ENCODE measurements at regions not wholly inside any gene's neighbourhood (a gene's known extent, or its start where the extent isn't known, plus 50 kb on each side); places are given as distances from the start of the nearest gene placed in this dataset.

DNA sequence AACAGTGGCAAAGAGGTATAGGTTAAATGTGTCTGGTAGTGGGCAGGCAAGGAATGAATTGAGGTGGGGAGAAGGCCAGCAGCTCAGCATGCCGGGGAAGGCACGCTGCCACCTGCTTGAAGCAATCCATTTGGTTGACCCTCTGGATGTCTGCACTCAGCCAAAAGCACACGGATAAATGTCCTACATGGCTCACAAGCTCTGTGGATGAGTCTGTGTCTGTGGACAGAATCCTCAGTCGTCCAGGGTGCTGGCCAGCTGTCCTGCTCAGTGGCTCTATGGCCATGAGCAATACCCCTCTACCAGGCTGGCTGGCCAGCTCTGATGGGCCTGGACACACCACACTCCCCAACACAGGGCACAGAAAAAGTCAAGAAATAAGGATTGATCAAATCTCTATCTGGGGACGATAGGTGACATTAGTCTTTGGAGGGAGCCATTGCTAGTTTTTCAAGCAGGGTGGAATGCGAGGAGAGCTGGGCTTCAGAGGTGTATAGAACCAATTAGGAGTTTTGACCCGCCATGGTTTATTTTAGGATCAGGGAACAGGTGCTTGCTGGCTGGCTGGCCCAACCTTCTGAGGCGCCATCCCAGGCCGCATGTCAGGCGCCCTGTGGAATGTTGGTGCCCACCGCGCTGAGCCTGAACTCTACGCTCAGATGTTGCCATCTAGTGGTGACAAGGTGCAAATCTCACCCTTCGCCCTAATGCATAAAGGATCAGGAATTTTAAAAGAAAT, 493.4 kb downstream of the TNS3 start:
- TF ChIP-seq, protein P1, sequence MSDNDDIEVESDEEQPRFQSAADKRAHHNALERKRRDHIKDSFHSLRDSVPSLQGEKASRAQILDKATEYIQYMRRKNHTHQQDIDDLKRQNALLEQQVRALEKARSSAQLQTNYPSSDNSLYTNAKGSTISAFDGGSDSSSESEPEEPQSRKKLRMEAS (IDR thresholded peaks at IDR 0.05; ENCODE audit: low read depth, low read length) = 0 out of 2 replicates have a peak, but pooled peaks have one; percentile 27
- TF ChIP-seq, protein P2, sequence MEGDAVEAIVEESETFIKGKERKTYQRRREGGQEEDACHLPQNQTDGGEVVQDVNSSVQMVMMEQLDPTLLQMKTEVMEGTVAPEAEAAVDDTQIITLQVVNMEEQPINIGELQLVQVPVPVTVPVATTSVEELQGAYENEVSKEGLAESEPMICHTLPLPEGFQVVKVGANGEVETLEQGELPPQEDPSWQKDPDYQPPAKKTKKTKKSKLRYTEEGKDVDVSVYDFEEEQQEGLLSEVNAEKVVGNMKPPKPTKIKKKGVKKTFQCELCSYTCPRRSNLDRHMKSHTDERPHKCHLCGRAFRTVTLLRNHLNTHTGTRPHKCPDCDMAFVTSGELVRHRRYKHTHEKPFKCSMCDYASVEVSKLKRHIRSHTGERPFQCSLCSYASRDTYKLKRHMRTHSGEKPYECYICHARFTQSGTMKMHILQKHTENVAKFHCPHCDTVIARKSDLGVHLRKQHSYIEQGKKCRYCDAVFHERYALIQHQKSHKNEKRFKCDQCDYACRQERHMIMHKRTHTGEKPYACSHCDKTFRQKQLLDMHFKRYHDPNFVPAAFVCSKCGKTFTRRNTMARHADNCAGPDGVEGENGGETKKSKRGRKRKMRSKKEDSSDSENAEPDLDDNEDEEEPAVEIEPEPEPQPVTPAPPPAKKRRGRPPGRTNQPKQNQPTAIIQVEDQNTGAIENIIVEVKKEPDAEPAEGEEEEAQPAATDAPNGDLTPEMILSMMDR (IDR thresholded peaks at IDR 0.05; ENCODE audit: low read depth, low read length) = peak; percentile 85
- 0 out of 2 replicates have a peak, but pooled peaks have one; percentile 15 for TF ChIP-seq MYC (IDR thresholded peaks at IDR 0.05; ENCODE audit: low read depth, low read length)
- TF ChIP-seq POLR2A (IDR thresholded peaks at IDR 0.05; ENCODE audit: extremely low read depth, insufficient read length) = no peak
- DNase-seq (ENCODE audit: low read depth) = peak; percentile 69
- H3K4me3 ChIP-seq (ENCODE audit: low read depth, low read length) = no peak overlapping the region

DNA sequence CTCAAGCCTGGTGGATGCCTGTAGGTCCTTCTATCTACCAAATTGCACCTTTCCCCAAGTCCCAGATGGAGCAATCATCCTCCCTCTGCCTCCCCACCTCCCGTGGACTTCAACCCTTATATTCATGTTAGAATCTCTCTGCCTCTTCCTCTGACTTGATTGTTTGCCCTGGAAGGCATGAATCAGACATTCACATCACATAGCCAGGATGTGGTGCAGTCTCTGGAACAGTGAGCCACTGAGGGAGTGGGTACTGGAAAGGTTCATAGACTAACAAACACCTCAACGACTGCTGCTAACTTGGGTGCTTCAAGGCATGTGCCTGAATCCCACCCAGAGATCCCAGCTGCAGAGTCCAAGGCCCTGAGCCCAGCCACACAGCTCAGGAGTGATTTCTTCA, 494.0 kb downstream of the TNS3 start:
- no peak overlapping the region for H3K4me3 ChIP-seq (ENCODE audit: low read depth, low read length)

DNA sequence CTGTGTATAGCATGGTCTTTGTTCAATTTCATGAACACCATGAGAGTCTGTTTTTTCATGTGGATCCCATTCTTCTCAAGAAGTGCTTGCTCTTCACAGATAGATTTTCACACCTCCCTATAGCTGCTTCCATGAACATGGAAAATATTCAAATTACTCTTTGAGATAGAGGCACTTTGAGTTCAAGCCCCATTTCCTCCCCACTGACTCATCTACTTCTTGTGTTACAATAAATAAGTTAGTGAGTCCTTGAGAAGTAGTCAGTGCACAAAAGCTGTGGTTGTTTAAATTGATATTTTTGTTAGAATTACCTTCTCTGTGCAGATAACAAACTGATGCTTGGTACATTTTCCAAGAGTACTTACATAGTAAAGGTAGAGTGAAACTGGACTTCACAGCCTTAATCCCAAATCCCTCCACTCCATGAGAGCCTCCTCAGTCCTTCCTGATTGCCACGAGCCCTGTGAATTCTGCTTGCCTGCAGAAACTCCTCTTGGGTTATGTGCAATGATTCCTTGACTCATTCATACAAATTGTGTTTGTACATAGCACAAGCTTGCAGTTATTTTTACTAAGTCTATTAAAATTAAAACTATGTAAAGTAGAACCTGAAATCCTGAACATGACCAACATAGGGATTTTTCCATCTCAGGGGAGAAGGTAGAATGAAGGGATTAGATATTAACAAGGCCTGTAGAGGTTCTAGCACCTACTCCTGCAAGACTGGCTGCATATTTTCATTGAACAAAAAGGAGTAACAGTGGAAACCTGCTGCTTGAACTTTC, 496.2 kb downstream of the TNS3 start:
- DNase-seq (ENCODE audit: low read depth) = no peak
- TF ChIP-seq, protein P2 (IDR thresholded peaks at IDR 0.05; ENCODE audit: low read depth, low read length) = no peak
- TF ChIP-seq MYC (IDR thresholded peaks at IDR 0.05; ENCODE audit: low read depth, low read length) (no peak), POLR2A (IDR thresholded peaks at IDR 0.05; ENCODE audit: extremely low read depth, insufficient read length) (no peak)
- TF ChIP-seq, protein P1 (IDR thresholded peaks at IDR 0.05; ENCODE audit: low read depth, low read length) = no peak
- no peak overlapping the region for H3K4me3 ChIP-seq (ENCODE audit: low read depth, low read length)

More for the DNA sequence above, 494.0 kb downstream of the TNS3 start:
- TF ChIP-seq POLR2A (IDR thresholded peaks at IDR 0.05; ENCODE audit: extremely low read depth, insufficient read length) = no peak
- TF ChIP-seq, protein P2 (IDR thresholded peaks at IDR 0.05; ENCODE audit: low read depth, low read length) = no peak
- DNase-seq (ENCODE audit: low read depth) = no peak

DNA sequence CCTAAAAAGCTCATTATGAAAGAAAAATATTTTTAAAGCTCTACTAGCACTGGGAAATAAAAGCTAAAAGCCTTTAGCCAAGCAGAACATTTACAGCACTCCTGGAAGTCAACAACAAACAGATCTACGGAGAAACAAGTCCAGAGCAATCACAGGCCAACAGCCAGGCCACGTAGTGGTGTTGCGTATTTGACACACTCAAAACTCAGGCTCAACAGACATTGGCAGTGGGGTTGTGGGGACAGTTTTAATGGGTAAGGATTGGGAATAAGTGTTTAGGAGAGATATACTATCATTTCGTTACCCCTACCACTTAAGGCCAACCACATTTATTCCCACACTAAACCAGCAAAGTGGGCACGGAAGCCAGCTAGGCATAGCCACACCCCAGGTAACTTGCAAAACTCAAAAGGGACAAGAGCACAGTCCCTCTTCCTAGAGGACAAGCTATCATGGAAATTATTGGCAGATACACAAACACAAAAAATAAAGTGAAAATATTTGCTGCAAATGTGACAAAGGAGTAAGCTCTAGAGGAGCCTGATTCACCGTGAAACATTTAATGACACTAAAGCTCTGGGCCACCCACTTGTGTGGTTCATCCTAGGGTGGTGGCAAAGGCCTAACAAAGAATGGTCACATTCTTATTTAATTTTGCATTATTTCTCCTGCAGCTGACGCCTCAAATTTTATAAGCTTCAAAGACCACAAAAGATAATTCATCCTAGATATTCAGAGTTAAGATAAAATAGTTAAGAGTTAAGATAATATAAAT, 498.2 kb downstream of the TNS3 start:
- TF ChIP-seq MYC (IDR thresholded peaks at IDR 0.05; ENCODE audit: low read depth, low read length) (no peak), POLR2A (IDR thresholded peaks at IDR 0.05; ENCODE audit: extremely low read depth, insufficient read length) (no peak)
- TF ChIP-seq, protein P1 (IDR thresholded peaks at IDR 0.05; ENCODE audit: low read depth, low read length) = no peak
- TF ChIP-seq, protein P2 (IDR thresholded peaks at IDR 0.05; ENCODE audit: low read depth, low read length) = no peak
- DNase-seq (ENCODE audit: low read depth) = no peak
- H3K4me3 ChIP-seq (ENCODE audit: low read depth, low read length) = no peak overlapping the region

DNA sequence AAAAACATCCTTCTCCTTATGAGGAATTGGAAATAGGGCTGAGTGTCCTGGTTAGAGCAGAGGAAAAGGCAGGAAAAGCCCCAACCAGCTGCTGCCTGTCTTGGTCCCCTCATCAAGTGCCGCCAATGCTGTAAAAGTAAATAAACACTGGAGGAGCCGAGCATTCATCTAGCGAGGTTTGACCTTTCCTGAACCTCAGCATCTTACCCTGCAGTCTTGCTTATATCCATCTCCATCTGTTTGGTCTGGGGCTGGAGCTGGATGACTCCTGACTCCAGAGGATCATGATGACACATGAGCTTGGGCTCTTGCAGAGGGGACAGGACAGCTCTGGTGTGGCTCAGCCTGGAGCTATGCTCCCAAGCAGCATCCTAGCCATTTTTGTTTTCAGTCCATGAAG, 501.1 kb downstream of the TNS3 start:
- TF ChIP-seq MYC (IDR thresholded peaks at IDR 0.05; ENCODE audit: low read depth, low read length) = no peak
- TF ChIP-seq, protein P1 (IDR thresholded peaks at IDR 0.05; ENCODE audit: low read depth, low read length) = no peak
- TF ChIP-seq, protein P2 (IDR thresholded peaks at IDR 0.05; ENCODE audit: low read depth, low read length) = no peak
- TF ChIP-seq POLR2A (IDR thresholded peaks at IDR 0.05; ENCODE audit: extremely low read depth, insufficient read length) = no peak
- no peak for DNase-seq (ENCODE audit: low read depth)
- no peak overlapping the region for H3K4me3 ChIP-seq (ENCODE audit: low read depth, low read length)
